HG03457 (cell line): ENCODE measurements at regions not wholly inside any gene's neighbourhood (a gene's known extent, or its start where the extent isn't known, plus 50 kb on each side); places are given as distances from the start of the nearest gene placed in this dataset.
"Not testable (repeated sequence)": the region's sequence is repeated elsewhere in the genome, so short reads cannot be mapped to it uniquely, and the experiment has no call there.

ENCODE experiments used
- ATAC-seq: cut with Tn5 transposase; IDR thresholded peaks from one replicate; pipeline ENCODE4 v1.9.1; 2021; ENCODE audit warnings: moderate number of reproducible peaks; ENCODE audit not compliant: unreplicated experiment

DNA sequence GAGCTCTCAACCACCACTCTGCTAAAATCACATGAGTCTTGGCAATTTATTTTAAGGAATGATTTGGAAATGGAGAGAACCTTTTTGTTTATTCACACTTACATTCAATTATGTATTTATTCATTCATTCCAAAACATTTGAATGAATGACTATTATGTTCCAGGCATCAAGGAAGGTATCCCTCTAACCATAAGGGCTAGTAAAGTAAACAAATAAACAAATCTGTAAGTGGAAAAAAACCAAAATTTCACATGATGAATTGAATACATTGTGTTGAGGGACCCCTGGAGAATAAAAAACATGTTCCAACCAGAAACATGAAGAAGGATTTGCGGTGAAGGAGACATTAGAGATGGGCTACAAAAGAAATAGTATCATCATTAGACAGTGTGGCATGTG, 677.8 kb downstream of the TOX3 start:
- no peak for ATAC-seq

GRCh38 chr16:51868631-51869030, 678.3 kb downstream of the TOX3 start:
- ATAC-seq: no peak

GRCh38 chr16:51867386-51868065, 679.4 kb downstream of the TOX3 start:
- ATAC-seq: no peak

DNA sequence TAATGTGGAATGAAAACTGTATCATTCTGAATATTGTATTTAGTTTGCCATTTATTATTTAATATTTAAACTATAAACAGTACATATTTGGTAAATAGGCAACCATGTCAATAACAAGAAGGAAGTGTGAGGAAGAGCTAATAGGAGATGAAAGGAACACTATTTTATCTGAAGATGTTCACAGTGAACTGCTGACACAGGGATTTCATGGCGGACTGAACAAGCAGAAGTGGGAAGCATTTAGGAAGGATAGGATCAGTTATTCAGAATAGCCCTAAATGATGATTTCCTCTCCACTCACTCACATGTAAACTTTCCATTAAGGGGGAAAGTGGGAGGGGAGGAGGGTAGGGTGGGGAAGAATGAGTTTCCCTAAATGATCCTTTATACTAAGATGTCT, 682.4 kb downstream of the TOX3 start:
- no peak for ATAC-seq

DNA sequence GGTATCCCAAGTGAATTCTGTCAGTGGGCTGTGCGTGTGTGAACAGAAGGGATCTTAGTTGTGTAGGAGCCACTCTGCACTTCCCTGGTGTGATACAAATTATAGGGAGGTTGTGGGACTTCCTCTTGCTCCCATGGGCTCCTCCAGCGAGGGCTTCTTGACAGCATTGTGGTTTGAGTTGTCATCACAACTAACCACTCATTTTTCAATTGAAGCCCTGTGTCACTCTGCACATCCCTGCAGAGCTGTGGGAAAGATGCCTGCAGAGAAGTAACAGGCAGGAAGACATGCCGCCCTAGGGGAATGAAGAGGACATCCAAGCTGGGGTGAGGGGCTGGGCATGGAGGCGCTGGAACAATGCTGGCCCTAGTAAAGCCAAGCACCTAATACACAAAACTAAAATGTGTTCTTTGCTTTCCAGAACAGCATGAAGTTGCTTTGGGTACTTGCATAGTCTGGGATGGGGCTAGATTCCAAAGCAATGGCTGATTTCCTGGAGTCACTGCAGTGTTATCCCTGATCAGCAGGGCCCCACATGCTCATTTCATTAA, 692.5 kb downstream of the TOX3 start:
- no peak for ATAC-seq

GRCh38 chr16:51853586-51853985, 693.4 kb downstream of the TOX3 start:
- ATAC-seq: no peak

- ATAC-seq: no peak
Observed at GRCh38 chr16:51852892-51853291, 694.1 kb downstream of the TOX3 start.

GRCh38 chr16:51851111-51851510, 695.8 kb downstream of the TOX3 start:
- ATAC-seq: no peak

- no peak for ATAC-seq
Observed at GRCh38 chr16:51849715-51850114, 697.2 kb downstream of the TOX3 start.

DNA sequence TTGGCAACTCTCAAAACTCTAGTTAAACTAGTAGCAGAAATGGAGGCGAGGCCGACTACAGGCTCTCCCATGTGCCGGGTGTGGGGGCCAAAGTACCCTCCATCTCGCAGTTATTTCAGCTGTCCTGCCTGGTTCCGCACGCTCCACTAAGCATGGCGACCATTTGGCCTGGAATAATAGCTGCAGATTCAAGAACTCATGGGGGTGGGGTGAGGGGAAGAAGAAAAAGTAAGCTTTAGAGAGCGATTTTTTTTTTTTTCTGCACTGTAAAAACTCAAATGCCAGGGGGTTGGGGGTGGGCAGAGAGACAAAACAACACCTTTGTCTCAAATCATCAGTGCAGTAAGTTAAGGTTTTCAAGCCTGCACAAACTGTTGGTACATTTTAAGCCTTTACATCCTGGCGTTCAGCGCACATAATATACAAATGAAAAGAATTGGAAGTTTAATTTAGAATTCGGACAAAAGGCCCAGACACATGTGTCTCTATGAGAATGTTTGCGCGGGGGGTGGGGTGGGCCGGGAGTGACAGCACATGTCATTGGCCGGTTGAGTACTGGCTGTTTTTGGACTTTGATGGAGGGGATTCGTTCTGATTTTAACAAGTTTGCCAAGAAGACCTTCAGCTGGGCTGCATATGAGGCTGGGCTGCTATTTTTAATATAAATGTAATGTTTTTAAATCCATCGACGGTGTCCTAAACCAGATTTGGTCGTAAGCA, 694.7 kb upstream of the SALL1 start:
- no peak for ATAC-seq

GRCh38 chr16:51839727-51840462, 688.8 kb upstream of the SALL1 start:
- ATAC-seq: no peak

DNA sequence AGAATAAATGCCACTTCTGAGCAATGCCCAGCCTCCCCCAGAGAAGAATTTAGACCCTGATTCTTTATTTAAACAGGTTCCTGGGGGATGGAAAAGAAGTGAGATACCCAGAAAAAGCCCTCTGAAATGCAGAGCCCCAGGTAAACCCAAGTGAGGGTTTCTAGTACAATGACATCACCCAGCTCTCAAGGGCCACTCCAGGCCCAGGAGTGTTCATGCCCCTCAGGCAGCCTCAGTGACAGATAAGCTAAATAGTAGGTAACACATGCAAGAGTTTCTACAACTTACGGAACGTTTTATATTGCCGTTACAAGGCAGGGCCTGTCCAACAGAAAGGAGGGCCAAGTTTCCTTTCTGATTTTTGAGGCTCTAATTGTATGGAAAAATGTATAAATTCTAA, 683.7 kb upstream of the SALL1 start:
- no peak for ATAC-seq

DNA sequence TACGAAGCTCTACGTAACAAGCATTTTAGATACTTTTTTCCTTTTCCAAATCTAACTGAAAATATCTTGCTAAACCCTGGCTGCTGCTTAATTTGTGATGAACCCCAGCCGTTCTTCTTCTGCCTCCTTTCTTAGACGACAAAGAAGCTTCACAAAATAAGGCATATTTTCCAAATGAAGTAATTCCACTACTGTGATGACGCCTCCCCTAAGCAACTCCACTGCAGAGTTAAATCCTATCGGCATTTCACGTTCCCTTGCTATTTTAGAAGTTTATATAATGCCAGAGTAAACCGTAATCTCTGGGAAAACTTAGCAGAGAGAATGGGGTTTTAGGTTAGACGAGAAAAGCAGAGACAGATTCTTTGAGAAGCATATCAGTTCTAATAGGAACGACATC, 683.1 kb upstream of the SALL1 start:
- ATAC-seq: no peak

GRCh38 chr16:51831595-51832367, 680.7 kb upstream of the SALL1 start:
- peak; percentile 72 for ATAC-seq

GRCh38 chr16:51831034-51831433, 680.0 kb upstream of the SALL1 start:
- not testable (repeated sequence) for ATAC-seq

GRCh38 chr16:51825779-51826178, 674.7 kb upstream of the SALL1 start:
- no peak for ATAC-seq

GRCh38 chr16:51822471-51822870, 671.4 kb upstream of the SALL1 start:
- ATAC-seq: no peak

DNA sequence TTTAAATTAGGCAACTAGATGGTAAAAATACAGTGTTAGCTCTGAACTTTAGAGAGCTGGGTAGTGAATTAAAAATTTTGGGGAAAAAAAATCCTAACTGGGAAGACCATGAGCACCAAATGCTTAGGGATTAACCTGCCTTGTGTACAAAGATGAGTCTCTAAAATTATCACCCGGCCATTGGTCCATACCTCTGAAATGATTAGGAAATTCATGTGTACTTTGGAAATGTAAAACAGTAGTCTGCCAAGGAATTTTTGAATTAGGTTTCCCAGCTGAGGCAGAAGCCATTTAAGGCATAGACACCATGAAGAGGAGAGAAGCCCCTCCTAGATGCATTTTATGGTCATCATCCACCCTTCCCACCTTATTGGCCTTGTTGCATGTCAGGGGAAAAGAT, 670.5 kb upstream of the SALL1 start:
- ATAC-seq: no peak

DNA sequence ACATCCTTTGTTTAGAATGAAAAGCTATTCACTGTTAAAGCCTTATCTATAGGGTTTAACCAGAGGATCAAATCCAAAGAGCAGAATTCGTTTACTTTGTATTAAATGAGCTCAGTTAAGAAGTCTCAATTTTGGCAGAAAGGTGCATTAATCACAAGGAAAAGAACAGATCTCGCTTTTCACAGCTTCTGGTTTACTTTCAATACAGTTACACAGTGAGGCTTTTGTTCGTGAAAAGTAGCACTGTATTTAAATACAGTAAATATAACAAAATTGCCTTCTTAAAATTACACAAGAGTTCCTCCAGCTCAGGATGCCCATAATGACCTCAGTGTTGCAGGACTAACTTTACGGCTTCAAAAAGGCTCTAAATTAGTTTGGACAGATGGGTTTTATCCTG, 669.1 kb upstream of the SALL1 start:
- no peak for ATAC-seq

- ATAC-seq: no peak
Observed at GRCh38 chr16:51818342-51818944, 667.4 kb upstream of the SALL1 start.

GRCh38 chr16:51816929-51817328, 665.9 kb upstream of the SALL1 start:
- ATAC-seq: no peak
